Stomach (tissue), 8 donors: ENCODE measurements at regions not wholly inside any gene's neighbourhood (a gene's known extent, or its start where the extent isn't known, plus 50 kb on each side); places are given as distances from the start of the nearest gene placed in this dataset.
A peak's percentile ranks its signal among the peaks of the same experiment; 100 is the strongest.

Experiments used
- DNase-seq, 2 donors: peaks; one replicate each; pipeline versions ENCODE4 v3.0.0 to v3.0.0-alpha.2; 2013 to 2019
- H3K27ac ChIP-seq, 5 donors: fragments of 200-600 bp in 4 of 5; sonication (generic) in 4 of 5; one replicate each; pipeline ENCODE4 v1.5.1; 2013 to 2019; ENCODE audit warnings: mild to moderate bottlenecking in 1 of 5, moderate library complexity in 1 of 5
- H3K27me3 ChIP-seq, 3 donors: fragments of 200-600 bp; sonication (generic); one replicate each; pipeline ENCODE4 v1.5.1; 2017 to 2019; ENCODE audit warnings: mixed run types in 1 of 3
- H3K36me3 ChIP-seq, 4 donors: fragments of 200-600 bp; sonication (generic); 1 replicate in 3 of 4; 2 replicates in 1 of 4; pipeline ENCODE4 v1.5.1; 2016 to 2019
- H3K4me1 ChIP-seq, 4 donors: fragments of 200-600 bp; sonication (generic); one replicate each; pipeline ENCODE4 v1.5.1; 2016 to 2019
- H3K4me3 ChIP-seq, 4 donors: fragments of 200-600 bp; sonication (generic) in 3 of 4; one replicate each; pipeline ENCODE4 v1.5.1; 2016 to 2019; ENCODE audit warnings: mild to moderate bottlenecking in 1 of 4
- H3K9me3 ChIP-seq, 4 donors: fragments of 200-600 bp; sonication (generic); one replicate each; pipeline ENCODE4 v1.5.1; 2016 to 2019
- CTCF ChIP-seq, 7 experiments: fragments of 450-650 bp in 4 of 7; fragments of 200-600 bp in 3 of 7; sonication (generic) in 3 of 7; IDR thresholded peaks; one replicate each; pipeline ENCODE4 v1.5.1; 2016 to 2019; ENCODE audit warnings: antibody characterized with exemption in 7 of 7, control low read depth in 2 of 7, mild to moderate bottlenecking in 1 of 7
- EP300 ChIP-seq: sonication (generic); formaldehyde crosslinking; IDR thresholded peaks from one replicate; pipeline ENCODE4 v1.6.1; 2017; ENCODE audit warnings: antibody characterized with exemption
- POLR2A ChIP-seq, 4 donors: fragments of 450-650 bp; IDR thresholded peaks; one replicate each; pipeline ENCODE4 v1.6.1; 2016; ENCODE audit warnings: antibody characterized with exemption in 4 of 4, control low read depth in 2 of 4, mild to moderate bottlenecking in 1 of 4, moderate library complexity in 1 of 4
- POLR2AphosphoS5 ChIP-seq, 3 donors: sonication (generic); formaldehyde crosslinking; IDR thresholded peaks; one replicate each; pipeline ENCODE4 v1.6.1; 2016; ENCODE audit warnings: antibody characterized with exemption in 3 of 3
- WGBS, 5 donors: extraction: QIAGEN DNeasy Blood & Tissue Kit in 3 of 5; methylation state at CpG; one replicate each; pipeline versions ENCODE4 v1.1.5 to v1.1.7; 2013 to 2018; 5-methylcytosine and 5-hydroxymethylcytosine counted together
- intact Hi-C: fragments of 100-400 bp; cut with DNase I; formaldehyde crosslinking; loops from one replicate; pipeline ENCODE4 v1.15.1; 2023; ENCODE audit warnings: low total_unique reads
- donor health status: healthy with polysubstance abuse.
- donor health status: Bipolar disorder and iron deficiency.
- donor health status: healthy.

DNA sequence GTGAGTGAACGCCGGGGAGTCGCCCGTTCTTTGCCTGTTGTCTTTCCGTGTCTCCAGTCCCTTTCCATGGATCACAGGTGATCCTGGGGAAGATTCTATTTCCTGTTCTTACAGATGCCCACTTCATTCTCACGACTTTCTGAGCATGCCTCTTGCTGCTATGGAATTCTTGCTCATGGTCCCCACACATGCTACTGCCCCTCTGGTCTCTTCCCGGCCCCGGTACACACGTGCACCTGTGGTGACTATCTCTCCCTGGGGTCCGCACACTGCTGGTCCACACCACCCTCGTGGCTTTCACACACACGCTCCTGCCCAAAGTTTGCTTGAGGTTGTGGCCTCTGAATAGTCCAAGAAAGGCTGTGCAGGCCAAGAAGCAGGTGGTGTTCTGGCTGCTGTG, 67.9 kb upstream of the ALKAL2 start:
- WGBS, 5 donors, result 84 to 89% (median 86%) methylated on average over 12 of the region's 12 CpGs
- no peak overlapping the region for H3K27ac ChIP-seq
- no peaks in the 10 kb centered on the region for H3K9me3 ChIP-seq
- H3K4me3 ChIP-seq, result no peak overlapping the region
- H3K27me3 ChIP-seq, result peaks cover 0 to 22% (median 3%) of the 10 kb centered on the region in 3 donors
- intact Hi-C loops, result no loop called here
- no peaks in the 10 kb centered on the region for H3K4me1 ChIP-seq
- no peaks in the 10 kb centered on the region for H3K36me3 ChIP-seq
- TF ChIP-seq EP300, result no peak
- TF ChIP-seq CTCF (IDR thresholded peaks at IDR 0.05), result no peak
- TF ChIP-seq POLR2A (IDR thresholded peaks at IDR 0.05), result no peak
- no peak for TF ChIP-seq POLR2AphosphoS5 (IDR thresholded peaks at IDR 0.05)
- DNase-seq, result no peak

- H3K27ac ChIP-seq, result no peak overlapping the region
- H3K4me1 ChIP-seq, result no peaks in the 10 kb centered on the region
- no peaks in the 10 kb centered on the region for H3K36me3 ChIP-seq
- no peak overlapping the region for H3K4me3 ChIP-seq
- WGBS, 5 donors, result 67 to 79% (median 72%) methylated on average over 3 of the region's 3 CpGs
- H3K9me3 ChIP-seq, result no peaks in the 10 kb centered on the region
- peaks cover 0 to 16% (median 3%) of the 10 kb centered on the region in 3 donors for H3K27me3 ChIP-seq
- no peak for TF ChIP-seq POLR2AphosphoS5 (IDR thresholded peaks at IDR 0.05)
- no peak for TF ChIP-seq POLR2A (IDR thresholded peaks at IDR 0.05)
- no peak for TF ChIP-seq CTCF (IDR thresholded peaks at IDR 0.05)
- no peak for TF ChIP-seq EP300
- intact Hi-C loops, result no loop called here
- DNase-seq, result peak in 1 of 2 donors; percentile 44
Measured at GRCh38 chr2:352696-353095, 64.8 kb upstream of the ALKAL2 start.

- no peaks in the 10 kb centered on the region for H3K27me3 ChIP-seq
- no peak overlapping the region for H3K4me3 ChIP-seq
- intact Hi-C loops, result no loop called here
- H3K4me1 ChIP-seq, result no peaks in the 10 kb centered on the region
- TF ChIP-seq EP300 (no peak), POLR2AphosphoS5 (IDR thresholded peaks at IDR 0.05) (no peak), CTCF (IDR thresholded peaks at IDR 0.05) (no peak)
- 65 to 78% (median 74%) methylated on average over 3 of the region's 3 CpGs for WGBS, 5 donors
- no peak for DNase-seq
- no peaks in the 10 kb centered on the region for H3K9me3 ChIP-seq
- H3K36me3 ChIP-seq, result no peaks in the 10 kb centered on the region
- H3K27ac ChIP-seq, result no peak overlapping the region
Measured at GRCh38 chr2:349390-349789, 61.5 kb upstream of the ALKAL2 start.

GRCh38 chr2:348361-348916, 60.5 kb upstream of the ALKAL2 start:
- Histone ChIP-seq H3K36me3 (no peaks in the 10 kb centered on the region), H3K27me3 (no peaks in the 10 kb centered on the region), H3K27ac (no peak overlapping the region), H3K9me3 (no peaks in the 10 kb centered on the region), H3K4me1 (no peaks in the 10 kb centered on the region), H3K4me3 (no peak overlapping the region)
- no peak for TF ChIP-seq POLR2A (IDR thresholded peaks at IDR 0.05)
- no peak for TF ChIP-seq POLR2AphosphoS5 (IDR thresholded peaks at IDR 0.05)
- TF ChIP-seq EP300, result no peak
- TF ChIP-seq CTCF (IDR thresholded peaks at IDR 0.05), result no peak
- 52 to 66% (median 61%) methylated on average over 8 of the region's 8 CpGs for WGBS, 5 donors
- DNase-seq, result no peak
- intact Hi-C loops, result no loop called here
